ENCODE measurements at regions not wholly inside any gene's neighbourhood (a gene's known extent, or its start where the extent isn't known, plus 50 kb on each side); places are given as distances from the start of the nearest gene placed in this dataset.

DNA sequence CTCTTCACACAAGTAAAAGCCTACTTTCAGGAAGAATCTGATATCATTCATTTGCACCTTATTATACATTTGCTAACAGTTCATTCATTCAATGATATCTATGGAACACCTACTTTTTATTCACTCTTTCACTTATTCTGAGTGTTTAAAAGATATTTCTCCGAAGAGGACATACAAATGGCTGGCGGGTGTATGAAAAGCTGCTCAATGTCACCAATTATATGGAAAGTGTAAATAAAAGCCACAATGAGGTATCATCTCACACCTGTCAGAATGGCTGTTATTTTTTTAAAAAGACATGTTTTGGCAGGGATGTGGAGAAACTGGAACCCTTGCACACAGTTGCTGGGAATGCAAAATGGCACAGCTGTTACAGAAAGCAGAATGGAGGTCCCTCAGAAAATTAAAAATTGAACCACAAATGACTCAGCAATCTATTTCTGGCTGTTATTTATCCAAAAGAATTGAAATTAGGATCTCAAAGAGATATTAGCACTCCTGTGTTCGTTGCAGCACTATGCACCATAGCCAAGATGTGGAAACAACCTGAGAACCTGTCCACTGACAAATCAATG is 127.6 kb upstream of the IRS2 start:
- intact Hi-C loops (cut with DNase I): no loop called here
- no peak for DNase-seq

DNA sequence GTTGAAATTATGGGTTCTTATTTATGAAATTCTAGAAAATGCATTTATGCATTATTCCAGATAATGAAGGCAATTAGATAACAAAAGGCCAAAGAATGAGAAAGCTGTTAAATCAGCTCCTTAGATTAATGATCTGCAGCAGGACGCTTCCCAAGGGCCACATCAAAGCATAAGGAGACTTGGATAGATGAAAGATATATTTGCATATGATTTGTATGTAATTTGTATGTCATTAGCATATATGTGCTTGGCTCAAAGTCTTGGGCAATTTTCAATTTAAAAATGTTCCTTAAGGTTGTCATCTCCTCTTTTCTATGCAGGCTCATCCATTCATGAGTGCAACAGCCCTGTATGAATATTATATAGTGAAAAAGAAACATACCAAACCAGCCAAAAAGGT is 126.8 kb upstream of the IRS2 start:
- intact Hi-C loops (cut with DNase I): no loop called here
- no peak for DNase-seq

DNA sequence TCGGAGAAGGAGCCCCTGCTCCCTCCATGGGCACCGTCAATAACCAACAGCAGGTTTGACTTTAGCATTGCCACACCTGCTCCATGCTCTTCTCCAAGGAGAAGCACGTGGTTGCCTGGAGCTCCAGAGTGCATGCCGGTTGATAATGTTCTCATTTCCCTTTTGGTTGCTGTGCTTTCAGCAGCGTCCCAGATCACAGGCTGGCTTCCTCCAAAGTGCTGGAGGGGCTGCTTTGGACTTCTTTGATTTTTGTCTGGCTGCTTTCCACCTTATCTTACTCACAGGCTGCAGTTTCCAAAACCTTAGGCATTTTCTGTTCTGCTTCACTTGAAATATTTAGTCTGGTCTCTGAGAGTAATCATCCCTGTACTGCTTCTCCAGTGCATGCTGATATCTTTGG is 123.8 kb upstream of the IRS2 start:
- no peak for DNase-seq
- intact Hi-C loops (cut with DNase I): no loop called here

DNA sequence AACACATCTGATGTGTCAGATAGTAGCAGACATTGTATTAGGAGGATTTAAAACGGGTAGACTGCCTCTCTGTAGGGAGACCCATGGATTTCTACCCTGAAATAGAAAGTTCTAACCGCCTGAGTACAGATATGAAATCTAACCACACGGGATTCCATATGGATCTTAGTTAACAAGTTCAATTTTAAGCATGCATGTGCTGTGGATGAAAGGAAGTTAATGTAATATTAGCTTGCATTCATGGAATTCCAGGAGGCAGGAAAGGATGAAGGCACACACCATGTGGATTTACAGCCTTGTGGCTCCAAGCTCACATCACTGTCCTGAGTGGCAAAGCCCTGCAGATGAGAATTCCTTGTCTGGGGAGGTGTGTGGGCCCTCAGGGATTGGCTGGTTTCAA is 120.6 kb upstream of the IRS2 start:
- intact Hi-C loops (cut with DNase I): no loop called here
- no peak for DNase-seq

DNA sequence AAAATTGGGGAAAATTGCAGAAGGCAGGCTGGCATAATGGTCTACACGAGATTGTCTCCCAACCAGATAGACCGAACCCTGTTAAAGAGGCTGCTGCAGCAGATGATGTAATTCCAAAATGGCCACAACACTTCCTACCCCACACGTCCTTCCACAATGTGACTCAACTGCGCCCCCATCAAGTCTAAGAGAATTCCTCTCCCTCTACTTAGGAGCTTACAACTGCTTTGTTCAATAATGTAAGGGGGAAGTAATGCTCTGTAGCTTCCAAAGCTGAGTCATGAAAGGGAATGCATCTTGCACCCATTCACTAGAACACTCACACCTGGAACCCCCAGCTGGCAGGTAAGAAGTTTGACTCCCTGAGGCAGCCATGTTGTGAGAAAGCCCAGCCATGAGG is 117.8 kb upstream of the IRS2 start:
- no peak for DNase-seq
- intact Hi-C loops (cut with DNase I): no loop called here

- no peak for DNase-seq
- intact Hi-C loops (cut with DNase I): no loop called here
Observed at GRCh38 chr13:109900741-109901140, 114.4 kb upstream of the IRS2 start.

DNA sequence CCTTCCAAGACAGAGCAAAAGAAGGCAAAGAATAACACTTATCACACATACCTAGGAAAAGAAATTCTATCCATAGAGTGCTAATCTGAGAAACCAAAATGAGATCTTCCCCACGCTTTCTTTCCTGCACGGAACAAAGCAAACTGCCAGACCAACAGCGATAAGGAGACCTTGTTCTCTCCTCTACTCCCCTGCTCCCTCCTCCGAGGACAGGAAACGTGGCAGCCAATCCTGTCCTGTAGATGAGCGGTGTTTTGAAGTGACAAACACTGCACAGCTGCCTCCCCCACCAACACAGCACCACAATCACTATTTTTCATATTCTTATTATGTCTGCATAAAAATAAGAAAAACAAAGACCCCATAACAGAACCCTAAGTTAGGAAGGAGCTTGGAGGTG is 113.9 kb upstream of the IRS2 start:
- DNase-seq: no peak
- intact Hi-C loops (cut with DNase I): no loop called here

DNA sequence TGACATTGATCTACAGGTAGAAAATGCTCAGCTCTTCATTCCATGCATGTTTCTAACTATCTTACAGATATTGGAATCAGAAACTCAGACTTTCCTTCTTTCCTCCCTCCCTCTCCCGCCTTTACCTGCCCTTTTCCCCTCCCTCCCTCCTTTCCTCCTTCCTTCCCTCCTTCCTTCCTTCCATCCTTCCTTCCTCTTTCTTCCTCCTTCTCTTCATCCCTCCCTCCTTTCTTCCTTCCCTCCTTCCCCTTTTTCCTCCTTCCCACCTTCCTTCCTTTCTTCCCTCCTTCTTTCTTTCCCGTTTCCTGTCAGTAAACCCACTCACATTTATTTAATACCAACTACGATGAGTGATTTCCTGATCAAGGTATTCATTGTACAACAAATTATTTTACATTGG is 113.4 kb upstream of the IRS2 start:
- intact Hi-C loops (cut with DNase I): no loop called here
- no peak for DNase-seq

DNA sequence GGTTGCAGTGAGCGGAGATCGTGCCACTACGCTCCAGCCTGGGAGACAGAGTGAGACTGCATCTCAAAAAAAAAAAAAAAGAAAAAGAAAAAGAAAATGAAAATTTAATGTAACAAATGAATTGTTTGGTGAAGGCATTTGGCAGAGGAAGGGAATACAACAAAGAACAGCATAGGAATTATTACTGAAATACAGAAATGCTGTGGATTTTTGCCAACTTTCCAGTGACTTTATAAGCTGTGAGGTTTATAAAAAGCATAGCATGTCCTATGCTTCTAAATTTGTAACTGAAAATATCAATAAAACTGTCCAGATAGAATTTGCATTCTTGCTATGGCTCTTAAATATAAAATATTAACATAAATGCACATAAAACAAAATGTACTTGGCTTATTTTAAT is 112.9 kb upstream of the IRS2 start:
- no peak for DNase-seq
- intact Hi-C loops (cut with DNase I): no loop called here

DNA sequence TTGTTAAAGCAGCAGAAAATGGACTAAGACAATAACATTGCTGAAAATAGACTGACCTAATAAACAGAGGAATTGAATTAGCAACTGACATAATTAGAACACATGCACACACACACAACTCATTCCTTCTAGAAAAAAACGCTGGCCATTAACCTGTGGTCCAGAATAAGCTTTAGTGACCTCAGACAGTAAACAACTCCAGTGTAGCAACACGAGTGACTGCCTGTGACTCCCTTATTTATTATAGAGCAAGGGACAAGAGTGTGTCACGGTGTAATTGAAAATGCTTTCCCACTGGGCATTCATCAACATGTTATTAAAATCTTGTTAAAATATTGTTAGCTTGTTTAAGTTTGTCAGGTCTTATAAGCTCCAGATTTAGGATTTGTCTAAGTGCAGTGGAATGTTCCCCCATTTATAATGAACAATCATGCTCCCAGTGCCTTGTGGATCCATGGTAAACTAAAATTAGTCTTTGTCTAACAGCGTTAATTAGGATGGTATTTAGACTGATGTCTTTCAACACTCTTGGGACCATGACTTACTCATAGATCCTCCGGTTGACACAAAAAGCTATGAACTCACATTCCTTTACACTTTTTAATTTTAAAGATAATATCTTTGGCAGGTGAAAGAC is 111.7 kb upstream of the IRS2 start:
- DNase-seq: no peak
- intact Hi-C loops (cut with DNase I): no loop called here

GRCh38 chr13:109892101-109892500 is 105.7 kb upstream of the IRS2 start:
- intact Hi-C loops (cut with DNase I): no loop called here
- no peak for DNase-seq

DNA sequence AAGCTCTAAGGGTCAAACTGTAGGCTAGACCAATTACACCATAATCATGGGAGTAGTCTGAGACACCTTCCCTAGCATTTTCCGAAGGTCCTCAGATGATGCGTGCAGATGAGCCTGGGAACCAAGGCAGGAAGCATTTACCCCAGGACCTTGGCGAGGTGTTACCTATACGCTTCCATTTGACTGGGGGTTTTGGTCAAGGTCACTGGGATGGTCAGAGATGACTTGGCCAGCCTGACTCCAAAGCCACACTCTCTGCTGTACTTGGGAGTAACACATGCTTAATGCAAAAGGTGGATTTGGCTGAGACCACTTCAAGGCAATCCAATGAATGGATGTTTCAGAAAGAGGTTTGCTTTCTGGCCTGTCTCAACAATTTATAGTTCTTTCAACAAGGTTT is 98.9 kb upstream of the IRS2 start:
- no peak for DNase-seq
- intact Hi-C loops (cut with DNase I): no loop called here

GRCh38 chr13:109884462-109884861 is 98.1 kb upstream of the IRS2 start:
- DNase-seq: no peak
- intact Hi-C loops (cut with DNase I): no loop called here

GRCh38 chr13:109883181-109884180 is 97.1 kb upstream of the IRS2 start:
- intact Hi-C loops (cut with DNase I): no loop called here

DNA sequence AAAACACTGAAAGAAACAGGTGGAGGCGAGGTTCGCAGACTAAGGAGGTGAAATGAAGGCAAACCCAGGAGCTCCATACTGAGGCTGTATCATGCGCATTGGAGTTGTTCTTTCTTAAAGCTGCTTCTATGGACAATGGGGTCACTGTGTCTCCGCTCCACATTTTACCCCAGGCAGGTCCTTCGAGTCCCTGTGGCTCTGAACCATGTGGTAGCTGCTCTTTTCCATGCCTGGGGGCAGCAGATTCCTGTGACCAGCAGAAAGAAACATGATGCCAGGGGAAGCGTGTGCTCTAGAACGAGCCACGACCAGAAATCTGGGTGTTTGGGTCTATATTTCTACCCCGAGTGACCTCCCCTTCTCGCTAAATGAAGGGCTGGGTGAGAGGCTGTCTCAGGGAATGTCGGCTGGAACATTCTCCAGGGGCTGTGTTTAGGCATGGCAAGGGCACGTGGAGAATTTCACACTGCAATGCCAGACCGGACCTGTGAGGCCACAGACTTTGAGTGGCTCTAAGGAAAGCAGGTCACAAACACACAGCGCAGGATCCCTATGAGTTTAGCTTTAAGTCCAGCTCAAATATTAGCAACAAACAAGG is 95.7 kb upstream of the IRS2 start:
- DNase-seq: no peak
- intact Hi-C loops (cut with DNase I): no loop called here

More at GRCh38 chr13:109883181-109884180, 97.1 kb upstream of the IRS2 start:
- no peak for DNase-seq

GRCh38 chr13:109881347-109881725 is 95.0 kb upstream of the IRS2 start:
- intact Hi-C loops (cut with DNase I): no loop called here
- peak in 40 of 42 donors; percentile 30 to 88 (median 67) for DNase-seq

GRCh38 chr13:109880371-109881346 is 94.3 kb upstream of the IRS2 start:
- no peak for DNase-seq
- intact Hi-C loops (cut with DNase I): no loop called here

DNA sequence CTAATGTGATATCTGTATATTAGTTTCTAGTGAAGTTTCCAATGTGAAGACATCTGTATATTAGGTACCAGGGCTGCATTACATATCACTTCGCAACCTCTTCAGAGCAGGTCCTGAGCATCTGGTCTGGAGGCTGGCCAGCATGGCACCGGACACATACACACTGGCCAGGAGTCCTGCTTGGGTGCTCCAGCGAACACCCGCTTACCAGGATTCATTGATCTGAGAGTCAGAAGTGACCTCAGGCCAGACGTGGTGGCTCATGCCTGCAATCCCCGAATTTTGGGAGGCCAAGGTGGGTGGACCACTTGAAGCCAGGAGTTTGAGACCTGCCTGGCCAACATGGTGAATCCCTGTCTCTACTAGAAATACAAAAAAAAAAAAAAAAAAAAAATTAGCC is 93.0 kb upstream of the IRS2 start:
- no peak for DNase-seq
- intact Hi-C loops (cut with DNase I): no loop called here

DNA sequence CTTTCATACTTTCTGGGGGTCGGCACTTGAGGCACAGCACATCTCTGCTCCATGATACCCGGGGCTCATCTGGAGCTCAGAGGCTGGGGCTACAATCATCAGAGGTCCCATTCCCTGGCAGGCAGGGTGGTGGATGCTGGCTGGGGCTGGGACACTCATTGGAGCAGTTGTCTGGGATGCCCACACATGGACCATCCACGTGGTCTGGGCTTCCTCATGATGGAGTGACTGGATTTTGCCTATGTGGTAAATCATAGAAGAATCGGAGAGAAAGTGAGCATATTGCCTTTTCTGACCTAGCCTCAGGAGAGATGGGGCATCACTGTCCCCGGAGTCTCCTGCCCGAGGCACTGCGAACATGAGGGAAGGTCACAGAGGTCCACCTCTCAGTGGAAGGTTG is 91.4 kb upstream of the IRS2 start:
- intact Hi-C loops (cut with DNase I): no loop called here
- no peak for DNase-seq

All from head of caudate nucleus (tissue), 42 donors.